ENCODE measurements at regions not wholly inside any gene's neighbourhood (a gene's known extent, or its start where the extent isn't known, plus 50 kb on each side); places are given as distances from the start of the nearest gene placed in this dataset.

DNA sequence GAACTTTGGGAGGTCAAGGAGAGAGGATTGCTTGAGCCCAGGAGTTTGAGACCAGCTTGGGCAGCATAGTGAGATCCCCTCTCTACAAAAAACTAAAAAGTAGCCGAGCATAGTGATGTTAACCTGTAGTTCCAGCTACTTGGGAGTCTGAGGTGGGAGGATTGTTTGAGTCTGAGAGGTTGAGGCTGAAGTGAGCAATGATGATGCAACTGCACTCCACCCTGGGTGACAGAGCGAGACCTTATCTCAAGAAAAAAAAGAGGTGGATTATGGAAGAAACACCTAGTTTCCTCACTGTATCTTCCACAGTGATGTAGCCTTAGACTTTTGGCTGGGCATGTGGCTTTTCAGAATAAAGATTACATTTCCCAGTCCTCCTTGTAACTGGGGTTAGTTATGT, 237.2 kb upstream of the SPRED2 start:
- Histone ChIP-seq H3K4me3 (ENCODE audit: extremely low read depth in 1 of 4, insufficient read depth in 2 of 4, low read depth in 3 of 4, low read length in 4 of 4) (no peak overlapping the region), H3K18ac (ENCODE audit: extremely low read depth, low read length) (no peak overlapping the region), H2BK20ac (ENCODE audit: low read length) (no peak overlapping the region), H3K9ac (replicated peaks in 1 of 4; ENCODE audit: extremely low read depth in 1 of 4, low read depth in 3 of 4, low read length in 3 of 4) (no peak overlapping the region), H4K8ac (ENCODE audit: extremely low read depth, insufficient read depth, low read length) (no peak overlapping the region), H3K36me3 (ENCODE audit: control insufficient read depth in 2 of 4, insufficient read depth in 4 of 4, low read length in 3 of 4) (no peaks in the 10 kb centered on the region), H2AK5ac (ENCODE audit: low read depth, low read length) (no peak overlapping the region), H2AFZ (ENCODE audit: low read length) (no peak overlapping the region), H3K23ac (ENCODE audit: insufficient read length) (no peak overlapping the region), H3K4ac (replicated peaks; ENCODE audit: insufficient read length, low read depth, low read length) (no peak overlapping the region), H3K14ac (ENCODE audit: insufficient read length) (no peak overlapping the region), H3K4me2 (ENCODE audit: insufficient read depth in 1 of 2, low read depth in 2 of 2, low read length in 2 of 2) (no peak overlapping the region), H2BK120ac (replicated peaks; ENCODE audit: low read depth, low read length) (no peak overlapping the region), H2BK12ac (ENCODE audit: low read depth, low read length) (no peak overlapping the region), H3K23me2 (ENCODE audit: low read depth, low read length) (no peaks in the 10 kb centered on the region), H4K5ac (ENCODE audit: insufficient read length, low read depth, low read length) (no peak overlapping the region), H3K56ac (replicated peaks; ENCODE audit: insufficient read length, low read depth, low read length) (no peak overlapping the region), H3K9me3 (ENCODE audit: insufficient read depth in 2 of 2, low read depth in 1 of 2, low read length in 1 of 2) (peaks cover 11 to 19% of the 10 kb centered on the region in 2 experiments; a peak in 3 of 4 replicates), H3K27ac (ENCODE audit: low read depth, low read length) (no peak overlapping the region), H4K91ac (replicated peaks; ENCODE audit: insufficient read length, low read length) (no peak overlapping the region), H2BK5ac (ENCODE audit: low read depth, low read length) (no peak overlapping the region), H3K27me3 (replicated peaks in 1 of 4; ENCODE audit: control insufficient read depth in 3 of 4, extremely low read depth in 1 of 4, insufficient read depth in 3 of 4, low read length in 3 of 4) (no peaks in the 10 kb centered on the region), H3K79me1 (ENCODE audit: low read depth, low read length) (no peaks in the 10 kb centered on the region), H2BK15ac (ENCODE audit: low read length) (no peak overlapping the region), H4K20me1 (replicated peaks in 1 of 2; ENCODE audit: control insufficient read depth in 1 of 2, insufficient read depth in 2 of 2, low read length in 2 of 2) (no peaks in the 10 kb centered on the region), H3K4me1 (replicated peaks in 1 of 4; ENCODE audit: control insufficient read depth in 3 of 4, insufficient read depth in 4 of 4, low read length in 3 of 4) (no peaks in the 10 kb centered on the region), H3K79me2 (ENCODE audit: control insufficient read depth in 1 of 2, insufficient read depth in 2 of 2, low read length in 2 of 2) (no peaks in the 10 kb centered on the region)
- CTCF ChIA-PET (ENCODE audit: partially characterized antibody): interaction anchor here (0.6 to 1.2 kb wide), 4 partner anchors 12 to 88 kb away, joined by 3 read pairs; no protein-coding TSS in a partner anchor
- DNase-seq (ENCODE audit: low read depth in 1 of 2, low spot score in 2 of 2) (no peak), FAIRE-seq (no peak)
- POLR2A ChIA-PET (ENCODE audit: partially characterized antibody): no interaction called here
- WGBS, 2 experiments (ENCODE audit: extremely low coverage in 1 of 2, insufficient coverage in 1 of 2, insufficient read length in 1 of 2, insufficient replicate concordance in 2 of 2, low coverage in 1 of 2, low lambda C conversion rate in 2 of 2, missing lambda C conversion rate in 1 of 2): 95% methylated on average over 2 of the region's 2 CpGs; no CpG with 5 or more reads in 1 of the 2 experiments
- no peak for TF ChIP-seq JUND (IDR thresholded peaks at IDR 0.05; ENCODE audit: low read length)
- no peak for TF ChIP-seq SIX5 (IDR thresholded peaks at IDR 0.05; ENCODE audit: low read depth, low read length)
- TF ChIP-seq EZH2 (IDR thresholded peaks at IDR 0.05; ENCODE audit: low read depth, low read length, severe bottlenecking): no peak
- TF ChIP-seq SAP30 (IDR thresholded peaks at IDR 0.05; ENCODE audit: insufficient read depth, insufficient replicate concordance, low read length): no peak
- no peak for TF ChIP-seq CHD2 (IDR thresholded peaks at IDR 0.05; ENCODE audit: low read length)
- TF ChIP-seq CREB1 (IDR thresholded peaks at IDR 0.05): no peak
- TF ChIP-seq BRCA1 (IDR thresholded peaks at IDR 0.05; ENCODE audit: low read depth, low read length): no peak
- TF ChIP-seq, protein P1, sequence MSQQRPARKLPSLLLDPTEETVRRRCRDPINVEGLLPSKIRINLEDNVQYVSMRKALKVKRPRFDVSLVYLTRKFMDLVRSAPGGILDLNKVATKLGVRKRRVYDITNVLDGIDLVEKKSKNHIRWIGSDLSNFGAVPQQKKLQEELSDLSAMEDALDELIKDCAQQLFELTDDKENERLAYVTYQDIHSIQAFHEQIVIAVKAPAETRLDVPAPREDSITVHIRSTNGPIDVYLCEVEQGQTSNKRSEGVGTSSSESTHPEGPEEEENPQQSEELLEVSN (IDR thresholded peaks at IDR 0.05): no peak
- TF ChIP-seq, protein P2, sequence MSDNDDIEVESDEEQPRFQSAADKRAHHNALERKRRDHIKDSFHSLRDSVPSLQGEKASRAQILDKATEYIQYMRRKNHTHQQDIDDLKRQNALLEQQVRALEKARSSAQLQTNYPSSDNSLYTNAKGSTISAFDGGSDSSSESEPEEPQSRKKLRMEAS (IDR thresholded peaks at IDR 0.05): no peak
- TF ChIP-seq GTF2F1 (IDR thresholded peaks at IDR 0.05; ENCODE audit: borderline replicate concordance, low read depth, low read length): no peak
- no peak for TF ChIP-seq HDAC2 (IDR thresholded peaks at IDR 0.05; ENCODE audit: borderline replicate concordance in 1 of 2, low read depth in 2 of 2, low read length in 2 of 2)
- TF ChIP-seq NRF1 (IDR thresholded peaks at IDR 0.05; ENCODE audit: low read depth, low read length): no peak
- no peak for TF ChIP-seq FOSL1 (IDR thresholded peaks at IDR 0.05; ENCODE audit: insufficient read depth, low read depth, low read length)
- TF ChIP-seq YY1 (IDR thresholded peaks at IDR 0.05; ENCODE audit: low read depth, low read length): no peak
- TF ChIP-seq CHD1 (IDR thresholded peaks at IDR 0.05; ENCODE audit: low read depth, low read length): no peak
